ENCODE measurements at regions not wholly inside any gene's neighbourhood (a gene's known extent, or its start where the extent isn't known, plus 50 kb on each side); places are given as distances from the start of the nearest gene placed in this dataset.

DNA sequence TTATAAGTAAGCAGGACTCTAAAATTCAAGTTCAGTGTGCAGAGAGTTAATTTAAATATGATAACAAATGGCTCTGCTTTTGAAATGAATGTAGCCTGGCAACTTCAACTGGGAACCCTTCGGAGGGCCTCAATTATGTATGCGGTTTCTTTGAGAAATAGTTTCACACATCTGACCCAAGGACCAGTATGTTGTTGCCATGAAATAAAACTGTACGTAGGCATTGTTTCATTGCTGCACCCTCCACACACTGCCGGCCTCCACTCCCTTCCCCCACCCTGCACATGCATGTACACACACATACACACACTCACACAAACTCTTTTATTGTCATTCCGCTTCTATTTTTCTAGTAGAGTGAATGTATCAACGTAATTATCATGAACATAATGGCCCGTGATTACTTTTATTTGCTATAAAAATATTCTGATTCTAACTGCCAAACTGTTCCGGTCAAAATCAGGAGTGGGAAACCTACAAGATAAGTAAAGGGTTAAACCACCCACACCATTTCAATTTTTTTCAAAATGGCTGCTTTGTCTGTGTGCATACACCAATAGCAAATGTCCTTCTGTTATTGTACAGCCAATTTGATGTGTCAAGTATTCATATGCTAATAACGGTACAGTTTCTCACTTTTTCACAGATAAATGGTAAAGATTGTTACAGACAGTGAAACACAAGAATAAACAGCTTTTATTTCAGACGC, 215.5 kb upstream of the TMEM161B start:
- DNase-seq = no peak

DNA sequence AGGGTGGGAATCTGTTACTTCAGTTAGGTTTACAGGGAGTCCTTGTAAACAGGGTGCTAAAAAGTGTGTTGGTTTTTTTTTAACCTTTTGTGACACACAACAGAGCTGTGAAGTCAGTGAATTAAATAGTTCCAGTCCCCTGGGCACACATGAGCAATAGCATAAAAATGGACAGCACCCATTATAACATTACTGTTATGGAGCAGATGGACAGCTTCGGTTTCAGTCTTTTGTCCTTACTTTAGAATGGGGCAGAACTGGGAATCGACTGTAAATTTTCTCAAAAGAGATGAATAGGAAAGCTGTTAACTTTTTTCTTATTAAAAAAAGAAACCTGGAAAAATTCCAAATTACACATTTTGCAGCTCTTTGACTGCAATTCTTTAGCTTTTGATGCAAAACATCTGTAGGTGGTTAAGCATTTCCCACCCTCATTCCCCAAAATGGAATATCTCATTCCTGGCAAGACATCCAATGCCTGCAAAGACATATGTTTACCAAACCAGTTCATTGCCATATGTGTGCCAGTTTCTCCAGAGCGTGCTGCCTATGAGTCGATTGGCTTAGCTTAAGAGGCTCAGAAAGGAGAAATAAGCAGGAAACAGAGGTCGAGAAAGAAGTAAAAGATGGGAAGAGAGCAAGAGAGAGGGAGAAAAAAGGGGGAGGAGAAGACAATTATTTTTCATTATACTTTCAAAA, 212.3 kb upstream of the TMEM161B start:
- peak; percentile 85 to 95 for DNase-seq

DNA sequence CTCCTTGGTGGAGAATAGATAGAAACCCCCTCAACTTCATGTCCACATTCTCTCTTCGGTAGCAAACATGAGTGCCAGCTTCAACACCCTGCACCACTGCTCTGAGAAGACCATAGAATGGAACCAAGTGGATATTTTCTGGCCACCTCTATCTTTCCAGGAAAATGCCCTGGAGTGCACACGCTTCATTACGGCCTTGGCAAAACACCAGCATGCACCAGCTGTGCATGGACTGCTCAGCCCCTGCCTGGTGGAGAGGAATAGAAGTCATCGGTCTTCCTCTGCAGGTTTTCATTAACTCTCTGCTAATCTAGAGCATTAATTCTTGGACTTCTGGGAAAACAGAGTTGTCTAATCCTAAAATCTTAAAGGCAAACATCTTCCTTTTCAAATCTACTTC, 211.6 kb upstream of the TMEM161B start:
- peak; percentile 85 to 95 for DNase-seq

DNA sequence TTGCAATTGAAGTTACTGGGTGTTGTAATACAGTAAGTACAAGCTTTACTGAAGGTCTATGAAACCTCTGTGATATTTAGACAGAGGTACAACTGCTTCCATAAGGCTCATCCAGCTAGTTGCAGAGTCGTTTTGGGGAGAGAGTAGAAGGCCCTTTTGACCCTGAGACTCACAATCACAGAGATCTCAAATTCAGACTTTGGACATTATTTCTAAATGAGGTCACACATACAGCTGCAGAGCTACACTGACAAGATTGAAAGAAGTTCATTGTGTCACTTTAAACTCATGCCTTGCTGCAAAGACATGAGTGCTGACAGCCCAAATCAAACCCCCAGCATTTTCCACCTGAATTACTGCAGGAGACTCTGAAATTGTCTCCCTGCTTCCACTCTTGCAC, 205.9 kb upstream of the TMEM161B start:
- no peak for DNase-seq

DNA sequence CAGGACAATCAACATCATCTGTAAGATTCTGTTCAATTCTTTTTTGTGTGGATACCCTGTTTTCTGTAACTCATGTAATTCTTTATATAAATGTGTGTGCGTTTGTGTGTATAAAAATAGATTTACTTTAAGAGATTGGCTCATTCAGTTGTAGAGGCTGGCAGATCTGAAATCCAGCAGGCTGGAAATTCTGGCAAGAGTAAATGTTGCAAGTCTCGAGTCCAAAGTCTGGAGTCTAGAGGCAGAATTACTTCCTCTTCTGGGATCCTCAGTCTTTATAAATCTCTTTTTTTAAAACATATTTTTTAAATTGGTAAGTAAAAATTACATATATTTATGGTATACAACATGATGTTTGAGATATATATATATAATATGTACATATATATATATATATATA, 202.1 kb upstream of the TMEM161B start:
- no peak for DNase-seq

DNA sequence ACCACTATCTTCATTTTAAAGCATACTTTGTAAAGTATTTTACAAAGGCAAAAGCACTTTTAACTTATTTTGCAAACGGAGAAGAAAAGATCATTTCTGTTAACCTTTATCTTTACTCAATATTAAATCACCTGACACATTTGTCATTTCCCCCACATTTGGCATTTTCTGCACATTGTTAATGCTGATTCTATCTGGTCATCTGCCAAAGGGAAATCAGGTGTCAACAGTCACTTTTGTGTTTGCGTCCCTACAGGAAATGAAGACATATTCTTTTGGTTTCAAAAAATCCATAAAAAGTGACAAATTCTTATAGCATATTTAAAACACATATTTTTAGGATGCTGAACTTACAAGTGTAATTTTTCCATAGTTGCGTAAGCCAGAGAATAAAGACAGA, 191.3 kb upstream of the TMEM161B start:
- no peak for DNase-seq

DNA sequence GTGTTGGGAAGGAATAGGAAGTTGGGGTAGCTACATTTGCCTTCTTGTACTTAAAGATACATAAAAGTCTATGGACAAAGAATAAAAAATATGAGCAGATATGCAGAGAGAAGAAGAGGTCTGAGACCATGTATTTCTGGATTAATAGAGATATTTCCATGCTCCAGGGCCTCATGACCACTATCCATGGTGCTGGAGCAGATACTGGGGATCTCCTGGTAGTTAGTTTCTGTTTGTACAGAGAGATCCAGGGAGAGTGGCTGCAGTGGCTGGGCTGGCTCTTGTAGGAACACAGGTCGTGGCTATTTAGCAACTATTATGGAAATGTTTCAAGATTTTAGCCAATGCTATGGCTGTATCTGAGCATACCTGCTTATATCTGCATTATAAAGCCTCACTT, 184.2 kb upstream of the TMEM161B start:
- no peak for DNase-seq

DNA sequence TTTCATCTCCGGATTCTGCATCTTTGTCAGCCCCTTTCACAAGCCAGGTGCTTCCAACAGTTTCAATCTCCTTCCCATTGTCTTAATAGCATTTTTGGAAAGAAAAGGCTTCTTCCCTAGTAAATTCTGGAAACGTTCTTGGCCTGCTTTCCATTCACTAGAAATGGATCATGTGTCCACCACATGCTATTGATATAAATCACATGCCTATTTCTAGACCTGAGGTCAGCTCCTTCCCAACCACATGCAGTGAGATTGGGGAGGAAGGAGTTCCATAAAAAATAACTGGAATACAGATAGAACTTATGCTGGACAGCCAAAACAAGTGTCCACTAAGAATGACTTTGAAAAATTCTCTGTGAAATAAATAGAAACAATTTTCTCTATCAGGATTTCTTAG, 181.6 kb upstream of the TMEM161B start:
- DNase-seq = no peak

DNA sequence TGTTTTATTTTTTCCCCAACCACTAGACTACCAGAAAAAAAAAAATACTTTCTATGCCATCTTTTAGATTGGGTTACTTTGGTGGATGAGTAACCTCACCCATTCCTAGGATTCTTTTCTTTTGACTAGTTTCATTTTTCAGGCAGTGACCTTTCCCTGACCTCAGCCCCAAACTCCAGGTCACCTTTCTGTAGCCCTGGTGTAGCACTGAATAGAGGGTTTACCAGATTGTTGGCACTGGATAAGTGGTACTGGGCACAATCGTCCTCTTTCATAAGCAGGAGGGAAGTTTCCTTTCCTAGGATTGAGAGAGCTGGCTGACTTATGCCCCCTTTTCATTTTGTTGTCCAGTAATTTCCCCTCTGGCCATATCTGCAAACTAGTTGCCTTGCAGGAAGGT, 169.4 kb upstream of the TMEM161B start:
- DNase-seq = no peak

DNA sequence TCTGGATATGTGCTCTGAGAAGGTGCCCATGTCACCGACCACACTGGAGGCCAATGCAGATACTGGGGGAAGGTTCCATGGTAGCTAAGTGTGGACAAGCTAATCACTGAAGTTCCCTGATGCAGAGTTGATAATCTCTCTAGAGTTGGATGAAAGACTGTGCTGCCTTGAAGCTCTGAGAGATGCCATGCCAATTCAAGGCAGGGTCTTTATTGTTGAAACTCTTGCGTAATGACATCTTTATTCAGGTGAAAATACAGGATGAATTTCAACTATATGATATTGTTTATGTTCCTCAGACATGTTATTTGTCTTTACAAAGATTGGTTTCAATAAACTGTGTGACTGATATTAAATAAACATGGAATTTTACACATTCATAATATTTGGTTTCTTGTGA, 167.6 kb upstream of the TMEM161B start:
- DNase-seq = no peak

DNA sequence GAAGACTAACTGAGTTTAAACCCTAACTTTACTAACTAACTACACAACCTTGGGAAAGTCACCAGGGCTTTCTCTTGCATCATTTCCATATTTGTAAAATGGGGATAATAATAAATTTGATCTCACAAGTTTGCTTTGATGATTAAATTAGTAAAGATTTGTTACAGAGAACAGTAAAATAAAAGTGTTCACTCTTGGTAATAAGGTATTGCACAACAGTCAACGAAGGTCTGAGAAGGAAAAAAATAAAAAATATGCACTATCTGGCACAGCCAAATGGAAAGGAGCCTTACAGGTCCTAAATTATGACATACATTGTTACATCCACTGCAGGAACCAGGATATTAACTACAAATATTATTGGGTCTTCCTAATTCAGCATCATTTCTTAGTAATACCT, 160.0 kb upstream of the TMEM161B start:
- DNase-seq = no peak

DNA sequence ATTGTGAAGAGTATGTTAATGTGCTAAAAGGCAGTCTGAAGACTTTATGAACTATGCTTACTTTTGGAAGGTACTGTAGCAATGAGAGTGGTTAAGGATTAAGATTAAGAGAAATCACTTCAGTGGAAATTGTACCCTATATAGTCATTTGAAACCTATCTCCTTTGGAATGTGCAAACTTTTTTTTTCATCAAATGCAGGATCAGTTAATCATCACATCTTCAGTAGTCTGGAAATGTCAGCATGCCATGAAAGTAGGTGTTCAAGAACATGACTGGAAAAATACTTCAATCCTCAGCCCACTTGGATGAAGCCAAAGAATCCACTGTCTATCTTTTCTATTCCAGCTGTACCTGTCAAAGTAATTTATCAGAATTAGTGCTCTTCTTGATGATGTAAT, 157.8 kb upstream of the TMEM161B start:
- no peak for DNase-seq

DNA sequence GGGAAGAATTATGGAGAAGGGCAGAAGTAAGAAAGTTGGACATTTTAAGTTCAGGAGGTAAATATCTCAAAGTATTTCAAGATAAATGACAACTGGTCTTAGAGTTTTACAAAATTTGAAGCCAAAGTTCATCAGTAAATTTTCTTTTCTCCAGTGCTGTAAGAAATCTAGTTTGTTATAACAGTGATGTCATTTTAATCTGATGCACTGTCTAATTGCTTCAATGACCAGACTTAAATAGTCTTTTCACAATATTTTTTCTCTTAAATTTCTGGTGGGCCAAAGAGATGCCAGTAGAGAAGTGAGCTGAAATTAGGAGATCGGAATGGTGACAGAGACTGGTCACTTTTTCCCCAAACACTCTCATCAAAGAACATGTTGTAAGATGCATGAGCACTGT, 156.5 kb upstream of the TMEM161B start:
- DNase-seq = no peak

DNA sequence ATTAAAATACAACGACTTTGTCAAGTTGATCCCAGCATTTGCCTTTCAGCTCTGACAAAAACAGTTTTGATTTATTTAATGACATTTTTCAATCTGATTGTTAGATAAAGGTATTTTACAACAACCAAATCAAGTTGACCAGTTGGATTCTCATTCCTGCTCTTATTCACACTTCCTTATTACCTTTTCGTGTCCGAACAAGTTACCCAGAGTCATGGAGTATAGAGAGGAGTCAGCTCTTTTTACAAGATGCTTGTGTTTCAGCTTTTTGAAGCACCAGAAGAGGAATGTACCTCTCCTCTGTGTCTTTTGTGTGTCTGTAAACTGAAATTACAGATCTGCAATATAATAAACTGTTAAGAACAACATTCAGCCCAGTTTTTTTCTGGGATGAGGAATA, 151.3 kb upstream of the TMEM161B start:
- no peak for DNase-seq

DNA sequence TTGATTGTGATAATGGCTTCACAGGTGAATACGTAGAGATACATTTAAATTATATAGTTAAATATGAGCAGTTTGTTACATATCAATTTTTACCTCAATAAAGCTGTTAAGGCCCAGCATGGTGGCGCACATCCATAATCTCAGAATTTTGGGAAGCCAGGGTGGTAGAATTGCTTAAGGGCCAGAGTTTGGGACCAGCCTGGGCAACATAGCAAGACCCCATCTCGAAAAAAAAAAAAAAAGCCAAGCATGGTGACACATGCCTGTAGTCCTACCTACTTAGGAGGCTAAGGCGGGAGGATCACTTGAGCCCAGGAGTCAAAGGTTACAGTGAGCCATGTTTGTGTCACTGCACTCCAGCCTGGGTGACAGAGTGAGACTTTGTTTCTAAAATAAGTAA, 138.7 kb upstream of the TMEM161B start:
- DNase-seq = no peak

DNA sequence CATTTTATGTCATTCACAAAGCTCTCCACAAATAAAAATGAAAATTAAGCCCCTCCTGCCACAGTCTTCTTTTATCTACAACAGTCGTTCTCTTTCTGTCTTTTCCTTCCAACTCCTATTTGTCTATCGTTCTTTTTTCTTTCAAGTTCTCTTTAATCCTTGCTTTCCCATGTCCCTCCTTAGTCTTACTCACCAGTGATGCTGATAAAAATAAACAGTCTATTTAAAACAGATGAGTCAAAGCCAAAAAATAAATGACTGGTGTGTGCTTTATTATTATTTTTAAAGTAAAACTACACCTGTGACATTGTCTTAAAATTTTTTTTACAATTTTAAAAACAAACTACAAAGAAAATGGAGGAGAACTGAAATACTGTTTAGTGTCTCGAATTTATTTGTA, 137.1 kb upstream of the TMEM161B start:
- DNase-seq = no peak

DNA sequence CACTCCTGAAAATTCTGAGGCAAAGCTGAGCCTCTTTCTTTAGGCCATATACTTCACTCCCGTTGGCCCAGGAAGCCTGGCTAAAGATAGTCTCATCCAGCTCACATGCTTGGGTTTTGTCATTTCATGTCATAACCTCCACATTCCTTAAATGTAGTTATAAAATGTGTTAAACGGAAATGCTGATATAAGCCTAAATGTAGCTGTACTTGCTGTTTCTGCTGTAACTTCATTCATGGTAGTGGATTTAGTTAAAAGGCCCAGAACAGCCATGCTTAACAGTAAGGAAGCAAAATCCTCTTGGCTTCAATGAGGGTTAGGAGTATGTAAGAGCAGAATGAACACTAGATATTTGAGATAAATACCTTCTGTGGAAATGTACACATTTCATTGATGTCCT, 135.8 kb upstream of the TMEM161B start:
- DNase-seq = no peak

DNA sequence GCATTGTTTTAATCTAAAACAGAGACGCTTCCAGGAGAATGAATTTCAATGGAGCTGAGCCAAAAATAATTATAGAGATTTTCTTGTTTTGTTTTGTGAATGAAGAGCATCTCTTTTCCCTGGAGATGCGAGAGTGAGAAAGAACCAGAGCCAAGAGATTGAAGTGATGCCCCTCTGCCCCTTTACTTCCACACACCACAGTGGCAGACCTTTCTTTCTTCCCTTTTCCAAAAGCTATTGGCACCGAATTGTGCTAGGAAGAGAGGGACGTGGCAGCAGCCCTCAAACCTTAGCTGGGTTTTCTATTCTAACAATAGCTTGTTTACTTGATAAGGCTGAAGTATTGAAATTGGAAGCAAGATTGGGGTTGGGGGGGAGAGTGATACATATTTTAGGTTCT, 133.0 kb upstream of the TMEM161B start:
- DNase-seq = no peak

DNA sequence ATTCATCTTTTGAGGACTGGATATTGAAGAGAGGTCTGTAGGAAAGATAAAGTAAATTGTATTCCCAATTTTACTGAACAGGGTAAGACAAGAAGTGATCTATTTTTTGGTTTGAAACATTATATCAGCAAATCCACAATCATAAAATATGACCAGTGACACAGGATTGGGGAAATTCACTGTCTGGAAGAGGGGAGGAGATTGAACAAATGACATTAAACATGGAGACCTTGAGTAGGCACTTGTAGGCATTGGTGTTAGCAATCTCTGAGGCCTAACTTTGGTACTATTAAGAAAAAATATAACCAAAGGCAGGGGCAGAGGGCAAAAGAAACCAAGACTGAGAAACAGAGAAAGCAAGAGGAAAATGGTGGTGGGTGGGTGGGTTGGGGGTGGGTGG, 132.6 kb upstream of the TMEM161B start:
- no peak for DNase-seq

DNA sequence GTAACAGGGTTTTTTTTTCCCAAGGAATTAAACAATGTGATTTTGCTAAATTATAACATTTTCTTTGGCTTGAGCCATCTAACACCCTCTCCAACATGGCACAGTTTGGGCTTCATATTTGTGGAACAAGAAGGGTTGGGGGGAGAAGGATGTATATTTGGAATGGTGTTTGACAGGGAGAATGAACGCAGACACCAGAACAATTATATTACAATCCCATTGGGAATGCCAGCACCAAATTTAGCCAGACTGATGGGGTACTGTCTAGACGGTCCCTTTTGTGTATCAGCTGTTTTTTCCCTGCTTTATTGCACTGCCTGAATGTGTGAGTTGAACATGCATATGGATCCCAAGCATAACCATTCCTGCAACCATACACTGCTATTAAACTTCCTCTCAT, 130.9 kb upstream of the TMEM161B start:
- no peak for DNase-seq

DNA sequence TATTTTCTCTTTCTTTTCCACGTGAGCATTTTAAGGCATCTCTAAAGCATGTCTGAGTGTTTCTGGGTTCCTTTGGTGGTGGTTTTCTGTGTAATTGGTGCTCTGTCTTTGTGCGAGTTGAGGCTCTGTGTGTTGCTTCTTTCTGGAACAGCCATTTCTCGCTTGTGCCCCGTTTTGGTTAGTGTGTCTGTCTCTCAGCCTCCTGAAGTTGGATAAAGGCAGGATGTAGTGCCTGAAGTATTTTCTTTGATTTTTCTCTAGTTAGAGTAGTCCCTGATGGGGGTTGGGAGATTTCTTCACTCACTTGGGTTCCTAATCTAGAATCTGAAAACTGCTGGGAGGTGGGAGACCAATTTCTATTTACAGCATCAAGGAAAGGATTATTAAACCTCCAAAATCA, 129.7 kb upstream of the TMEM161B start:
- no peak for DNase-seq

DNA sequence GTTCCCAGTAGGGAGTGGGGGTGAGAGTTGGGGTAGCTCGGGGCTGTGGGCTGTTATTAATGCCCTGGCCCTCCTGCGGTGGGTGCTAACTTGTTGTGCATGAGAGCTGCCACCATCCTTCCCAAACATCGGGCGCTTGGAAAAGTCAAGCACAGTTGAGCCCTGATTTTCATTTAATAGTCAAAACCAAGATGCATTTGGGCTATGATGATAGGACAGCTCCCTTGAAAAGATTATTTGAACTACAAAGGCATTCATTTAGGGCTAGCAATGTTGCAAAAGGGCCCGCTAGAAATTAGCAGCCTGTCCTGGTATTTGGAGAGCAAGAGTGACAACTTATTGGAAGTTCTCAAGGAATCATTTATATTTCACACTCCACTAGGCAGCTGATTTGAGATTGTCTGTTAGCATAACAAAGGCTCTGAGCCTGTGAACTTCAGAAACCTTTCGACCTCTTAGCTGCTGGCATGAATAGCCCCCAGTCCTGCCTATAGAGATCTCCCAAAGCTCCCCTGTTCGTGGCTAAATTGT, 128.2 kb upstream of the TMEM161B start:
- no peak for DNase-seq

DNA sequence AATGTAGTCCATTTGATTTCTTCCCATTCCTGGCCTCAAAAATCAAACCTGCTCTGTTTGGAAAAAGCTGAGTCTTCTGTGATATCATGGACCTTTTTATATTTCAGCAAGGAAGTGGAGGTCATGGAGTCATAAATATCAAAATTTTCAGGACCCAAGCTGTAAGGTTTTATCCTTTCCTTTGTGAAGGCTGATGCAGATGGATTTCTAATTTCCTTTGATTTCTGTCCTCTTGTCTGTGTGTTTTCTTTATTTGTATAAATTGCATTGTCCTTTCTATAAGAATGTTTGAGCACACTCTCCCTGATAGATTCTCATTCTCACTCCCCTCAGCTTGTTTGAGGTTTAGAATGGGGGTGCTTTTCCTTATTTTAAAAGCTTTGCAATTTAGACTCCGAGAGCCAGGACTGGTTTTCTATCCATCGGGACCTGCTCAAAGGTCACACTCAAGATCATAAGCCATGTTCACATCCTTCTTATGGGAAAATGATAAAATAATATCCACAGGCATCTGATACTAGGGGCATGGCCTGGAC, 127.4 kb upstream of the TMEM161B start:
- no peak for DNase-seq

DNA sequence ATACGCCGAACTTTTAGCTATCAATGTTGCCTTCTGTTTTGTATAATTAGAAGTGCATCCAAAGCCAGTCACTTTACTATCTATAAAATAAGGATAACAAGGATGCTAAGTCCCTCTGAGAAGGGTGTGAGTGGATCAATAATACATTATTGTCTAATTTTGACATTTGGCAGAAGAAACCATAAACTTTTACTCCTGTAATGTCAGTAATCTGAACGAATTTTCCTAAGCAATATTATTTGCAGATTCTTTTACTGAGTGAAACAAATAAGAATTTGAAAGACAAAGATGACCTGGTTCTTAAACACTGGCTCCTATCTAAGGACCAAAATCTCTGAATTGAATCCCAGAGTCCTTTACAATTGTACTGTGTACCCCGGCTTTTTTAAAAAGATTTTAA, 126.6 kb upstream of the TMEM161B start:
- no peak for DNase-seq
